ENCODE measurements at regions not wholly inside any gene's neighbourhood (a gene's known extent, or its start where the extent isn't known, plus 50 kb on each side); places are given as distances from the start of the nearest gene placed in this dataset.

DNA sequence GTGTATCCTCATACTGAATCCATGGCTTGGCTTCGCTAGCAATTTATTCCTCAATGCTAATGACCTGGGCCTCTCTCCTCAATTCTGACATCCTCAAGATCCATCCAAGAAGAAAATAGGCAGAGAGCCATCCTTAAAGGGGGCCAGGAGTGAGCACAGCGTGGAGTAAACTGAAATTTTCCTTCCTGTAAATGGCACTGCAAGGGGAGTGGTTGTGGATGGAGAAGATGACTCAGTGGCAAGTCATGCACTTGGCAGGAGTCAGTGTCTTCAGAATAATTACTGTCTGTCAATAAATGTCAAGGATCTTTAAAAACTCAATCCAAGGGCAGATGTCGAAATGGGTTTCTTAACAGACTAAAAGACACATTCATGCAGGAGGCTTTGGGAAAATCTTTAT, 88.0 kb upstream of the TMEM132C start:
- no peak for DNase-seq

DNA sequence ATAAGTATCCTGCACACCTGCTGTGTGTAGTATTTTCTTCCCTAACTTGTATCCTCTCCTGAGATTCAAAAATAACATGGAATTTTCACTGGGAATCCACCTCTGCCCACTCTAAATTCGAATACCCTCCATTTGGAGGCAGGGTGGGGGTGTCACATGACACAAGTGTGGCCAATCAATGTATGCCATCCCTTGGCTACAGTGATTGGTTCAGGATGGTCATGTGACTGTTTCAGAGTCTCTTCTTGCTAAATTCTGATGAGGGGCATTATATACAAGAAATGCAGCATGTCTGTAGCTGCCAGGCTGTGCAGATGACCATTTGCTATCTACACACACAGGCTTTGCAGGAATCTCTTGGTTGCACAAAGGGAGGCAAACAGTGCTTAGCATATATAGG, 86.8 kb upstream of the TMEM132C start:
- DNase-seq, result no peak

DNA sequence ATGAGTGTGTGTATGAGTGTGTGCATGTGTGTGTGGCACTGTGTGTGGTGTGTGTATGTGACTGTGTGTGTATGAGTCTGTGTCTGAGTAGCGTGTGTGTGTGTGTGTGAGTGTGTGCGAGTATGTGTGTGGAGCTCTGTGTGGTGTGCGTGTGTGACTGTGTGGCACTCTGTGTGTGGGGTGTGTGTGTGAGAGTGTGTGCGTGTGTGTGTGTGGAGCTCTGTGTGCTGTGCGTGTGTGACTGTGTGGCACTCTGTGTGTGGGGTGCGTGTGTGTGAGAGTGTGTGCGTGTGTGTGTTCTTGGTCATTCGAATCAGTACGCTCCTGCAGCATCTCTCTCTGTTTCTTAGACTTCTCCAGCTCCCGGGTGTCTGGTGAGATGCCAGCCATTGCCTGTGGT, 76.9 kb upstream of the TMEM132C start:
- DNase-seq, result no peak

DNA sequence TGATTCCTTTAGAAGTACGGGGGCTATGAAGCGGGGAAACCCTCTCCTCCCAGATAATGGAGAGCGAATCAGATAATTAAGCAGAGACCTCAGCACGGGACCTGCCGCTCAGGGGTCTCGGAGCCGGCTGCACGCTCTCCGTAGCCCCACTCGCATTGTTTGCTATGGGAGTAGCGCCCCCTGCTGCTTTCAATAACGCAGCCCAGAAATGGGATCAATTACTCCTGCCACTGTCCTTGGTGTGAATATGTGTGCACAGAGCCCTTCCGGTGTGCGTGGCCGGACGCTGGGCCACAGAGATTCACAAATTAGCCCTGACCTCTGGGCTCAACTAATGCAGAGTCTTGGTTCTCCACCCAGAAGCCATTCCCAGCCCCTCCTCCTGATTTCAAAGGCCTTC, 76.4 kb upstream of the TMEM132C start:
- DNase-seq, result no peak

DNA sequence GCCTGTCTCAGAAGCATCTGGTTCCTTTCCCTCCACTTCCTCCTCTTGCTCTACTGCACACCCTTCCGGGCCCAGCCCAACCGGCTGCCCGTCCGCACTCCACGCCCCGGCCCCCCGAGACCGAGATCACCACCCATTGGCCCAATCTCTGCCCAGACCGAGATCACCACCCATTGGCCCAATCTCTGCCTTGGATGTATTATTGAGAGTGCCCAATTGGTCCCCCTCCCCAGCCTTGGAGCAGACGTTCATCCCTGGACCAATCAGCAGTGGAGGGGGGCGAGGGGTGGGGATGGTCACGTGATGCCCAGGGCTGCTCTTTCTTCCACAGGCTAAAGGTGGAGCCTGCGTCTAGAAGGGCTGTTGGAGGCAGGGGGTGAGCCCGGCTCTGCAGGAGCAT, 75.6 kb upstream of the TMEM132C start:
- no peak for DNase-seq

DNA sequence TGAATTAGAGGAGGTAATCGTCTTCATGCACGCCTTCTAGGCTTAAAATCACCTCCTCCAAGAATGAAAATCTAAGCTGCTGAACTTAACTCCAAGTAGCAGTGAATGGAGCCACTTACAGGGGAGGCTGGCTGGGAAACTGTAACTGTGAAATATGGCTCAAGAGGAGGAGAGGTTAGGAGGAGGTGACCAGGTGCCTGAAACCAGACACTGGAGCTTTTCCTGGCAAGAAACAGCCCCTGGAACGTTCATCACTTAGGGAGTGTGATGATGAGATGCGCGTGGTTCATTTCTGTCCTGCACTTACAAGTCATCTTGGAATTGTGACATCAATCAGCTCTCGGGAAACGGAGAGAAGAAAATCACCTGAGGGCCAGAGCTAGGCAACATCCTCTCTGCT, 62.3 kb upstream of the TMEM132C start:
- DNase-seq, result no peak

DNA sequence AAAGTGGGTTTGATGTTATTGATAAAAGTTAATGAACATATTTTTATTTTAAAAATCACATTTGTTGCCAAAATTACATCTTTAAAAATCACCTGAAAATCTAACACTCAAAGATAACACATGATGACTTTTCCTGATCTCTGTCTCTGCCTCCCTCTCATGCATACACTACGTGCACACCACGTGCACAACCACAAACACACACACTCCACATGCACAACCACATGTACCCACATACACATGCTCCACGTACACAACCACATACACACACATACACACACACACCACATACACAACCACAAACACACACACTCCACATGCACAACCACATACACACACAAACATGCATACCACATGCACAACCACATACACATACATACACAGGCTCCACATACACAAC, 61.8 kb upstream of the TMEM132C start:
- no peak for DNase-seq

DNA sequence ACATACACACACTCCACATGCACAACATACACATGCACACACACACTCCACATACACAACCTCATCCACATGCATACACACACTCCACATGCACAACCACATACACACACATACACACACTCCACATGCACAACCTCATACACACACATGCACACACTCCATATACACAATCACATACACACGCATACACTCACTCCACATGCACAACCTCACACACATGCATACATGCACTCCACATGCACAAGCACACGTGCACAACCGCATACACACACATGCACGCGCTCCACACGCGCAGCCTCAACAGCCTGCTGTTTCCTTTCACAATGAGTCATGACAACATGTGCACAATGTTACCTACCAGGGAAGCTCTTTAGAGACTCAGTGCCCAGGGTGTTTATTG, 61.2 kb upstream of the TMEM132C start:
- no peak for DNase-seq

Data from activated CD4-positive, alpha-beta T cell treated with anti-CD3 and anti-CD28 coated beads, Interleukin-2, amount 50 U/mL, for 48 hours (primary cell).